ENCODE measurements at regions not wholly inside any gene's neighbourhood (a gene's known extent, or its start where the extent isn't known, plus 50 kb on each side); places are given as distances from the start of the nearest gene placed in this dataset.

- TF ChIP-seq RXRA (IDR thresholded peaks at IDR 0.05; ENCODE audit: insufficient read depth, low read depth, low read length) (no peak), CTCF (IDR thresholded peaks at IDR 0.05; ENCODE audit: control extremely low read depth in 1 of 3, insufficient read depth in 1 of 3, low read depth in 1 of 3, low read length in 3 of 3) (no peak), MAFK (IDR thresholded peaks at IDR 0.05; ENCODE audit: low read depth, low read length) (no peak), HDAC2 (IDR thresholded peaks at IDR 0.05; ENCODE audit: borderline replicate concordance in 1 of 2, low read depth in 2 of 2, low read length in 2 of 2) (no peak), BRCA1 (IDR thresholded peaks at IDR 0.05; ENCODE audit: low read depth, low read length) (no peak), TAF1 (IDR thresholded peaks at IDR 0.05; ENCODE audit: low read depth, low read length) (no peak)
These were observed 357.1 kb downstream of the CCDC85A start for GRCh38 chr2:56540916-56541315.

All from H1 (cell line).